GM12872 (cell line): ENCODE measurements at regions not wholly inside any gene's neighbourhood (a gene's known extent, or its start where the extent isn't known, plus 50 kb on each side); places are given as distances from the start of the nearest gene placed in this dataset.

Experiments
- CTCF ChIP-seq: IDR thresholded peaks from 3 replicates; pipeline ENCODE4 v1.5.1; 2011; ENCODE audit warnings: low read depth, mild to moderate bottlenecking, low read length, moderate library complexity; ENCODE audit not compliant: insufficient read depth

GRCh38 chr18:56124186-56124585 lies 514.2 kb downstream of the TXNL1 start:
- no peak for TF ChIP-seq CTCF

DNA sequence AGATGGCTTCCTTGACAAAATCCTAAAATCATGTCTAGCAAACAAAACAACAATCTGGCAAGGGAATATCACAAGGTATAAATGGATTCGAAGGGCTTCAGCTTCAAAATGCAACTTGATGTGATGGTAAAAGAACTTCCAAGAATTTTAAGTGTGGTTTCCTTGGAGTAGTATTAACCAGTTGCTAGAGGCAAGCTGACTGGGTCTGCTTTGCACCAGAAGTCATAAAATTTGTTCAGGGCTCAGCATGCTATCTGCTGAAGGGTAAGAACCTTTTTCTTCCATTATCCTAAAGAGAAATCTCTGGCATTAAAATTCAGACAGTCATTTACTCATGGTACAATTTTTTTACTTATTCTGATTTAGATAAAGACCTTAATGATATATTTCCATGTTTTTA lies 516.7 kb downstream of the TXNL1 start:
- TF ChIP-seq CTCF, result no peak

GRCh38 chr18:56120782-56121181 lies 517.6 kb downstream of the TXNL1 start:
- no peak for TF ChIP-seq CTCF

GRCh38 chr18:56119681-56120080 lies 518.7 kb downstream of the TXNL1 start:
- no peak for TF ChIP-seq CTCF

- no peak for TF ChIP-seq CTCF
These were observed 520.0 kb downstream of the TXNL1 start for GRCh38 chr18:56118422-56118821.

GRCh38 chr18:56115071-56116015 lies 523.0 kb downstream of the TXNL1 start:
- TF ChIP-seq CTCF, result no peak

- TF ChIP-seq CTCF, result no peak
These were observed 525.0 kb upstream of the TCF4 start for GRCh38 chr18:56112984-56113383.
